Vagina (tissue), 2 donors: ENCODE measurements at regions not wholly inside any gene's neighbourhood (a gene's known extent, or its start where the extent isn't known, plus 50 kb on each side); places are given as distances from the start of the nearest gene placed in this dataset.

ENCODE experiments used
- DNase-seq, 2 donors: peaks; one replicate each; pipeline ENCODE4 v3.0.0-alpha.2; 2017; ENCODE audit errors: extremely low spot score in 2 of 2
- H3K27ac ChIP-seq: fragments of 200-600 bp; sonication (generic); one replicate; pipeline ENCODE4 v1.5.1; 2019
- H3K27me3 ChIP-seq: fragments of 200-600 bp; sonication (generic); one replicate; pipeline ENCODE4 v1.5.1; 2019
- H3K36me3 ChIP-seq, 2 donors: fragments of 200-600 bp; sonication (generic); one replicate each; pipeline ENCODE4 v1.5.1; 2017 to 2019
- H3K4me1 ChIP-seq: fragments of 200-600 bp; sonication (generic); one replicate; pipeline ENCODE4 v1.5.1; 2019
- H3K4me3 ChIP-seq, 2 donors: fragments of 200-600 bp; sonication (generic); 1 replicate in 1 of 2; 2 replicates in 1 of 2; pipeline ENCODE4 v1.5.1; 2016 to 2019
- H3K9me3 ChIP-seq: fragments of 200-600 bp; sonication (generic); one replicate; pipeline ENCODE4 v1.5.1; 2019
- CTCF ChIP-seq, 3 experiments: fragments of 450-650 bp in 2 of 3; fragments of 200-600 bp in 1 of 3; sonication (generic) in 1 of 3; IDR thresholded peaks; one replicate each; pipeline ENCODE4 v1.5.1; 2017 to 2019; ENCODE audit warnings: antibody characterized with exemption in 3 of 3, mild to moderate bottlenecking in 2 of 3, moderate library complexity in 2 of 3
- POLR2A ChIP-seq, 2 donors: fragments of 450-650 bp; IDR thresholded peaks; one replicate each; pipeline ENCODE4 v1.6.1; 2017; ENCODE audit warnings: antibody characterized with exemption in 2 of 2, mild to moderate bottlenecking in 2 of 2, moderate library complexity in 2 of 2
- POLR2AphosphoS5 ChIP-seq, 2 donors: sonication (generic); formaldehyde crosslinking; IDR thresholded peaks; one replicate each; pipeline ENCODE4 v1.9.0; 2017; ENCODE audit warnings: antibody characterized with exemption in 2 of 2, mild to moderate bottlenecking in 2 of 2, low read depth in 1 of 2; ENCODE audit not compliant: insufficient read depth in 1 of 2
- intact Hi-C: fragments of 100-400 bp; cut with DNase I; formaldehyde crosslinking; loops from one replicate; pipeline ENCODE4 v1.15.1; 2023

- TF ChIP-seq POLR2AphosphoS5 (IDR thresholded peaks at IDR 0.05; ENCODE audit: insufficient read depth in 1 of 2, low read depth in 1 of 2), result no peak
- TF ChIP-seq POLR2A (IDR thresholded peaks at IDR 0.05), result no peak
- TF ChIP-seq CTCF (IDR thresholded peaks at IDR 0.05), result no peak
- Histone ChIP-seq H3K36me3 (no peaks in the 10 kb centered on the region), H3K9me3 (no peaks in the 10 kb centered on the region), H3K4me1 (no peaks in the 10 kb centered on the region), H3K27ac (no peak overlapping the region), H3K4me3 (no peak overlapping the region), H3K27me3 (no peaks in the 10 kb centered on the region)
- no peak for DNase-seq
- intact Hi-C loops, result no loop called here
Measured at GRCh38 chr14:26896447-26896846, 298.6 kb upstream of the NOVA1 start.

GRCh38 chr14:26897196-26897595 lies 299.4 kb upstream of the NOVA1 start:
- H3K4me1 ChIP-seq, result no peaks in the 10 kb centered on the region
- intact Hi-C loops, result no loop called here
- no peak overlapping the region for H3K27ac ChIP-seq
- no peak for TF ChIP-seq CTCF (IDR thresholded peaks at IDR 0.05)
- no peak for TF ChIP-seq POLR2A (IDR thresholded peaks at IDR 0.05)
- TF ChIP-seq POLR2AphosphoS5 (IDR thresholded peaks at IDR 0.05; ENCODE audit: insufficient read depth in 1 of 2, low read depth in 1 of 2), result no peak
- no peaks in the 10 kb centered on the region for H3K36me3 ChIP-seq
- no peaks in the 10 kb centered on the region for H3K9me3 ChIP-seq
- no peak overlapping the region for H3K4me3 ChIP-seq
- no peak for DNase-seq
- no peaks in the 10 kb centered on the region for H3K27me3 ChIP-seq

DNA sequence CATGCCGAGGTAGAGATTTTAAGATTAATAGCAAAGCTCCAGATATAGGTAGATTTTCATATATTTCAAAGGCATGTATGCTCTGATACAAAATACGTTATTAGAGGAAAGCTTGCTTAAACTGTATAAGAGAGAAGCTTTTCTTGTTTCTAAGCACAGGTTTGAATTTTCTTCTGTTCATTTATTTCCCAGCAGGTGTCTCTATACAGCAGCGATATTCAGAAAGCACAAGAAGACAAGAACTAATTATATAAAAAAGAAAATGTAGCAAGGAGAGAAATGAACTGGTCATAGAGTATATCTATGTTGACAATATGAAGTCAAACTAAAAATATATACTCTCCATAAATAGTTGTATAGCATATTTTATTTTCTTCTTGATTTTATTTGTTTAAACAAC lies 307.4 kb upstream of the NOVA1 start:
- Histone ChIP-seq H3K36me3 (no peaks in the 10 kb centered on the region), H3K27ac (no peak overlapping the region), H3K27me3 (no peaks in the 10 kb centered on the region), H3K4me1 (no peaks in the 10 kb centered on the region), H3K9me3 (no peaks in the 10 kb centered on the region), H3K4me3 (no peak overlapping the region)
- intact Hi-C loops, result no loop called here
- DNase-seq, result no peak
- no peak for TF ChIP-seq CTCF (IDR thresholded peaks at IDR 0.05)
- no peak for TF ChIP-seq POLR2AphosphoS5 (IDR thresholded peaks at IDR 0.05; ENCODE audit: insufficient read depth in 1 of 2, low read depth in 1 of 2)
- TF ChIP-seq POLR2A (IDR thresholded peaks at IDR 0.05), result no peak

- Histone ChIP-seq H3K9me3 (no peaks in the 10 kb centered on the region), H3K36me3 (no peaks in the 10 kb centered on the region), H3K27me3 (no peaks in the 10 kb centered on the region), H3K4me1 (no peaks in the 10 kb centered on the region), H3K27ac (no peak overlapping the region), H3K4me3 (no peak overlapping the region)
- no peak for TF ChIP-seq CTCF (IDR thresholded peaks at IDR 0.05)
- no peak for TF ChIP-seq POLR2A (IDR thresholded peaks at IDR 0.05)
- no peak for TF ChIP-seq POLR2AphosphoS5 (IDR thresholded peaks at IDR 0.05; ENCODE audit: insufficient read depth in 1 of 2, low read depth in 1 of 2)
- DNase-seq, result no peak
- intact Hi-C loops, result no loop called here
Measured at GRCh38 chr14:26913786-26914185, 316.0 kb upstream of the NOVA1 start.

- TF ChIP-seq POLR2AphosphoS5 (IDR thresholded peaks at IDR 0.05; ENCODE audit: insufficient read depth in 1 of 2, low read depth in 1 of 2) (peak in 1 of 2 donors; percentile 45), CTCF (IDR thresholded peaks at IDR 0.05) (peak in 1 of 3 experiments; percentile 13), POLR2A (IDR thresholded peaks at IDR 0.05) (no peak)
- Histone ChIP-seq H3K4me1 (no peaks in the 10 kb centered on the region), H3K27ac (no peak overlapping the region), H3K4me3 (no peak overlapping the region), H3K9me3 (no peaks in the 10 kb centered on the region), H3K27me3 (no peaks in the 10 kb centered on the region), H3K36me3 (no peaks in the 10 kb centered on the region)
- intact Hi-C loops, result no loop called here
- no peak for DNase-seq
Measured at GRCh38 chr14:26917086-26917485, 319.3 kb upstream of the NOVA1 start.
